ENCODE measurements at regions not wholly inside any gene's neighbourhood (a gene's known extent, or its start where the extent isn't known, plus 50 kb on each side); places are given as distances from the start of the nearest gene placed in this dataset.

GRCh38 chr5:17879276-17879675, 245.0 kb downstream of the TAF11L14 start:
- H3K4me3 ChIP-seq (ENCODE audit: low read depth, low read length): no peak overlapping the region
- DNase-seq (ENCODE audit: low read depth): no peak
- no peak for TF ChIP-seq CTCF (conservative IDR thresholded peaks at IDR 0.05; ENCODE audit: low read depth, low read length)

GRCh38 chr5:17880869-17881268, 246.6 kb downstream of the TAF11L14 start:
- no peak for DNase-seq (ENCODE audit: low read depth)
- no peak for TF ChIP-seq CTCF (conservative IDR thresholded peaks at IDR 0.05; ENCODE audit: low read depth, low read length)
- H3K4me3 ChIP-seq (ENCODE audit: low read depth, low read length): no peak overlapping the region

- no peak overlapping the region for H3K4me3 ChIP-seq (ENCODE audit: low read depth, low read length)
- DNase-seq (ENCODE audit: low read depth): no peak
- TF ChIP-seq CTCF (conservative IDR thresholded peaks at IDR 0.05; ENCODE audit: low read depth, low read length): no peak
Observed at GRCh38 chr5:17882760-17883488, 248.7 kb downstream of the TAF11L14 start.

- H3K4me3 ChIP-seq (ENCODE audit: low read depth, low read length): no peak overlapping the region
- no peak for DNase-seq (ENCODE audit: low read depth)
- TF ChIP-seq CTCF (conservative IDR thresholded peaks at IDR 0.05; ENCODE audit: low read depth, low read length): no peak
Observed at GRCh38 chr5:17888155-17888554, 253.9 kb downstream of the TAF11L14 start.

GRCh38 chr5:17890501-17890900, 256.2 kb downstream of the TAF11L14 start:
- H3K4me3 ChIP-seq (ENCODE audit: low read depth, low read length): no peak overlapping the region
- DNase-seq (ENCODE audit: low read depth): no peak
- no peak for TF ChIP-seq CTCF (conservative IDR thresholded peaks at IDR 0.05; ENCODE audit: low read depth, low read length)

- no peak overlapping the region for H3K4me3 ChIP-seq (ENCODE audit: low read depth, low read length)
- DNase-seq (ENCODE audit: low read depth): no peak
Observed at GRCh38 chr5:17891881-17892280, 257.6 kb downstream of the TAF11L14 start.

More at GRCh38 chr5:17891881-17892280, 257.6 kb downstream of the TAF11L14 start:
- TF ChIP-seq CTCF (conservative IDR thresholded peaks at IDR 0.05; ENCODE audit: low read depth, low read length): no peak

Measured in epithelial cell of proximal tubule (primary cell).